HepG2 (cell line): ENCODE measurements at regions not wholly inside any gene's neighbourhood (a gene's known extent, or its start where the extent isn't known, plus 50 kb on each side); places are given as distances from the start of the nearest gene placed in this dataset.

Source experiments
- ATAC-seq: fragments of 200-7000 bp; cut with Tn5 transposase; 3 replicates; pipeline ENCODE4 v1.9.1; 2020; ENCODE audit warnings: mild to moderate bottlenecking, moderate library complexity
- BruUV-seq: library from RNA; stranded (reverse); fragments of 400-500 nt; replicated peaks from 2 replicates; lab custom pipeline; 2021; lab: Mats Ljungman, UMichigan
- CTCF ChIA-PET: fragments of 300-600 bp; formaldehyde crosslinking; extraction: SDS; loops from one replicate; lab custom pipeline; 2021; ENCODE audit warnings: low total read pairs, inconsistent platforms, low intra/inter-chr PET ratio; lab: Yijun Ruan, JAX
- POLR2A ChIA-PET: fragments of 350-600 bp; sonication (Branson Sonifier 250); formaldehyde crosslinking; loops from one replicate; lab custom pipeline; 2020; ENCODE audit warnings: antibody characterized with exemption, inconsistent platforms; lab: Yijun Ruan, JAX
- DNase-seq: peaks from one replicate; pipeline ENCODE4 v3.0.0-alpha.2; 2015; ENCODE audit warnings: low spot score
- FAIRE-seq: peaks from 3 replicates; lab custom pipeline; 2011; peaks lifted over from hg19 to GRCh38; lab: Jason Lieb, UNC
- H2AFZ ChIP-seq: one replicate; pipeline ENCODE4 v1.6.1; 2011; ENCODE audit warnings: low read length, inconsistent platforms
- H3K27ac ChIP-seq: fragments of 300-600 bp; 3 replicates; pipeline ENCODE4 v1.8.0; 2011; ENCODE audit warnings: mixed run types, mild to moderate bottlenecking, mixed read lengths, low read length, inconsistent platforms; ENCODE audit not compliant: insufficient read depth; ENCODE audit errors: extremely low read length
- H3K27me3 ChIP-seq, 2 experiments: fragments of 200-600 bp in 1 of 2; 2 replicates in 1 of 2; 3 replicates in 1 of 2; pipeline versions ENCODE4 v1.6.0 to v1.8.0; 2011; ENCODE audit warnings: low read length in 2 of 2, mild to moderate bottlenecking in 2 of 2, moderate library complexity in 2 of 2, inconsistent platforms in 1 of 2; ENCODE audit not compliant: insufficient read depth in 2 of 2, control insufficient read depth in 1 of 2
- H3K36me3 ChIP-seq, 2 experiments: fragments of 200-600 bp in 1 of 2; replicated peaks in 1 of 2; 2 replicates in 1 of 2; 3 replicates in 1 of 2; pipeline versions ENCODE4 v1.5.1 to v1.8.0; 2011; ENCODE audit warnings: low read length in 2 of 2, inconsistent platforms in 1 of 2; ENCODE audit not compliant: insufficient read depth in 2 of 2, control insufficient read depth in 1 of 2
- H3K4me1 ChIP-seq: 2 replicates; pipeline ENCODE4 v1.5.1; 2012; ENCODE audit warnings: low read length, inconsistent platforms; ENCODE audit not compliant: insufficient read depth
- H3K4me2 ChIP-seq: 2 replicates; pipeline ENCODE4 v1.6.0; 2011; ENCODE audit warnings: low read depth, low read length, inconsistent platforms
- H3K4me3 ChIP-seq, 3 experiments: fragments of 200-600 bp in 1 of 3; sonication (generic), shearing (Covaris generic) in 1 of 3; replicated peaks in 1 of 3; 2 replicates each; pipeline ENCODE4 v1.5.1; 2011 to 2016; ENCODE audit warnings: low read length in 3 of 3, inconsistent platforms in 2 of 3, low read depth in 2 of 3, mild to moderate bottlenecking in 2 of 3, control low read depth in 1 of 3, mixed read lengths in 1 of 3; ENCODE audit not compliant: insufficient read depth in 1 of 3
- H3K79me2 ChIP-seq: one replicate; pipeline ENCODE4 v1.6.1; 2011; ENCODE audit warnings: low read length, inconsistent platforms; ENCODE audit not compliant: insufficient read depth
- H3K9ac ChIP-seq: 2 replicates; pipeline ENCODE4 v1.6.0; 2011; ENCODE audit warnings: mild to moderate bottlenecking, low read depth, low read length, inconsistent platforms; ENCODE audit not compliant: insufficient read depth
- H3K9me3 ChIP-seq: 2 replicates; pipeline ENCODE4 v1.5.1; 2012; ENCODE audit warnings: mild to moderate bottlenecking, low read length
- H4K20me1 ChIP-seq: 2 replicates; pipeline ENCODE4 v1.6.0; 2011; ENCODE audit warnings: inconsistent platforms, mild to moderate bottlenecking, low read length, moderate library complexity; ENCODE audit not compliant: insufficient read depth
- CBX2 ChIP-seq, 2 experiments: fragments of 200-600 bp in 1 of 2; sonication (generic); formaldehyde crosslinking in 1 of 2; IDR thresholded peaks; 2 replicates each; pipeline versions ENCODE4 v1.7.0 to v1.8.1; 2018 to 2022; ENCODE audit warnings: low read depth in 2 of 2, low read length in 1 of 2, mild to moderate bottlenecking in 1 of 2, missing genetic modification reagents in 1 of 2
- EP300 ChIP-seq, 3 experiments: sonication (generic) in 1 of 3; formaldehyde crosslinking in 1 of 3; IDR thresholded peaks; 2 replicates each; pipeline versions ENCODE4 v1.5.1 to v1.6.1; 2011 to 2020; ENCODE audit warnings: low read depth in 2 of 3, low read length in 2 of 3, borderline replicate concordance in 1 of 3, improper control_type of control experiment in 1 of 3, mild to moderate bottlenecking in 1 of 3, missing genetic modification reagents in 1 of 3, moderate library complexity in 1 of 3
- FOXP1 ChIP-seq, 2 experiments: fragments of 450-650 bp in 1 of 2; IDR thresholded peaks; 2 replicates each; pipeline ENCODE4 v1.6.1; 2017 to 2018; ENCODE audit warnings: antibody characterized with exemption in 1 of 2
- FUBP1 ChIP-seq: sonication (generic); formaldehyde crosslinking; IDR thresholded peaks from 2 replicates; pipeline ENCODE4 v1.5.1; 2020; ENCODE audit warnings: missing genetic modification reagents, mild to moderate bottlenecking, borderline replicate concordance
- THAP8 ChIP-seq: sonication (generic); formaldehyde crosslinking; IDR thresholded peaks from 2 replicates; pipeline ENCODE4 v1.5.1; 2020; ENCODE audit warnings: missing genetic modification reagents, mild to moderate bottlenecking, borderline replicate concordance
- ZBTB4 ChIP-seq: sonication (generic); formaldehyde crosslinking; IDR thresholded peaks from 2 replicates; pipeline ENCODE4 v1.4.0; 2020; ENCODE audit warnings: missing genetic modification reagents, mild to moderate bottlenecking, borderline replicate concordance
- ZFP91 ChIP-seq: sonication (generic); formaldehyde crosslinking; IDR thresholded peaks from 2 replicates; pipeline ENCODE4 v1.9.0; 2022; ENCODE audit warnings: missing genetic modification reagents, mild to moderate bottlenecking, borderline replicate concordance
- ZNF124 ChIP-seq: sonication (generic); formaldehyde crosslinking; IDR thresholded peaks from 2 replicates; pipeline ENCODE4 v1.4.0; 2020; ENCODE audit warnings: missing genetic modification reagents
- ZNF17 ChIP-seq: sonication (generic); formaldehyde crosslinking; IDR thresholded peaks from 2 replicates; pipeline ENCODE4 v1.5.0; 2020; ENCODE audit warnings: mild to moderate bottlenecking, missing genetic modification reagents
- ZNF225 ChIP-seq: sonication (generic); formaldehyde crosslinking; IDR thresholded peaks from 2 replicates; pipeline ENCODE4 v1.4.0; 2020; ENCODE audit warnings: mild to moderate bottlenecking, missing genetic modification reagents
- ZNF362 ChIP-seq: sonication (generic); formaldehyde crosslinking; IDR thresholded peaks from 2 replicates; pipeline ENCODE4 v1.4.0; 2020; ENCODE audit warnings: missing genetic modification reagents, mild to moderate bottlenecking, borderline replicate concordance
- ZSCAN9 ChIP-seq: IDR thresholded peaks from 2 replicates; pipeline ENCODE4 v1.6.1; 2016; ENCODE audit warnings: borderline replicate concordance
- WGBS: methylation state at CpG from one replicate; pipeline ENCODE4 v1.1.6; 2017; ENCODE audit warnings: low lambda C conversion rate; 5-methylcytosine and 5-hydroxymethylcytosine counted together
- in situ Hi-C: cut with HindIII; loops from 2 replicates; pipeline ENCODE4 v1.10.0; 2017; ENCODE audit warnings: low pct_unique_long_range_greater_than_20kb; ENCODE audit not compliant: extremely low pct_ligation_motif_present
- intact Hi-C: fragments of 100-400 bp; cut with micrococcal nuclease; formaldehyde crosslinking; loops from one replicate; pipeline ENCODE4 v1.10.0; 2022; ENCODE audit not compliant: unreplicated experiment

GRCh38 chr6:113644861-113645575, 212.1 kb upstream of the MARCKS start:
- H3K27me3 ChIP-seq = no peaks in the 10 kb centered on the region
- no peak overlapping the region for H2AFZ ChIP-seq
- H4K20me1 ChIP-seq = no peaks in the 10 kb centered on the region
- H3K9me3 ChIP-seq = no peaks in the 10 kb centered on the region
- no peak for FAIRE-seq
- no peak overlapping the region for H3K4me2 ChIP-seq
- H3K9ac ChIP-seq = no peak overlapping the region
- peak; percentile 31 for DNase-seq
- no TSS peak for BruUV-seq
- H3K4me3 ChIP-seq = no peak overlapping the region
- H3K36me3 ChIP-seq = no peaks in the 10 kb centered on the region
- 98% methylated on average over 13 of the region's 13 CpGs for WGBS
- ATAC-seq = no peak
- ChIA-PET CTCF (no interaction called here), POLR2A (interaction anchor here (0.8 kb wide), 1 partner anchor 214 kb away, joined by 3 read pairs; no protein-coding TSS in a partner anchor)
- peak overlapping the region; percentile 99 for H3K27ac ChIP-seq
- H3K4me1 ChIP-seq = peaks cover 82% of the 10 kb centered on the region
- no peaks in the 10 kb centered on the region for H3K79me2 ChIP-seq
- in situ Hi-C loops = no loop called here
- intact Hi-C loops = loop anchor here (5.0 kb wide), 1 partner anchor 338 kb away; no protein-coding TSS in a partner anchor
- TF ChIP-seq ZSCAN9 (CRISPR knock-in tag) = no peak
- no peak for TF ChIP-seq THAP8
- TF ChIP-seq CBX2 (IDR thresholded peaks at IDR 0.05; ENCODE audit: low read depth, low read length) = no peak
- no peak for TF ChIP-seq CBX2 (CRISPR knock-in tag; IDR thresholded peaks at IDR 0.05; ENCODE audit: low read depth)
- no peak for TF ChIP-seq ZNF124
- no peak for TF ChIP-seq ZNF17
- peak; percentile 22; the same call in 1 of the 2 replicates for TF ChIP-seq ZNF362
- no peak for TF ChIP-seq FUBP1 (CRISPR knock-in tag)
- TF ChIP-seq ZBTB4 (CRISPR knock-in tag) = no peak
- peak in 1 of 2 experiments; percentile 64; a peak in 1 of 4 replicates for TF ChIP-seq EP300 (IDR thresholded peaks at IDR 0.05; ENCODE audit: low read depth in 2 of 2, low read length in 2 of 2)
- TF ChIP-seq EP300 (CRISPR knock-in tag; IDR thresholded peaks at IDR 0.05; ENCODE audit: borderline replicate concordance) = no peak
- no peak for TF ChIP-seq FOXP1 (IDR thresholded peaks at IDR 0.05)
- no peak for TF ChIP-seq FOXP1 (CRISPR knock-in tag; IDR thresholded peaks at IDR 0.05)
- TF ChIP-seq ZNF225 (CRISPR knock-in tag) = no peak
- TF ChIP-seq ZFP91 = no peak
